ENCODE measurements at regions not wholly inside any gene's neighbourhood (a gene's known extent, or its start where the extent isn't known, plus 50 kb on each side); places are given as distances from the start of the nearest gene placed in this dataset.

- no peak for DNase-seq (ENCODE audit: low read depth, low spot score)
- Histone ChIP-seq H3K27ac (no peak overlapping the region), H3K4me3 (no peak overlapping the region), H3K9ac (ENCODE audit: insufficient read length) (no peak overlapping the region), H3K9me3 (ENCODE audit: low read depth, low read length) (no peaks in the 10 kb centered on the region), H3K36me3 (ENCODE audit: insufficient read depth, low read length) (no peaks in the 10 kb centered on the region)
- TF ChIP-seq FOXP2 (optimal IDR thresholded peaks at IDR 0.05; ENCODE audit: control extremely low read depth, extremely low read length, insufficient read depth) (no peak), POLR2AphosphoS5 (IDR thresholded peaks at IDR 0.05; ENCODE audit: borderline replicate concordance, low read depth, low read length) (no peak), EZH2 (IDR thresholded peaks at IDR 0.05) (no peak)
Measured at GRCh38 chr12:97616946-97617345, 154.3 kb downstream of the RMST start.

GRCh38 chr12:97628962-97629361 lies 166.4 kb downstream of the RMST start:
- no peak for TF ChIP-seq FOXP2 (optimal IDR thresholded peaks at IDR 0.05; ENCODE audit: control extremely low read depth, extremely low read length, insufficient read depth)

GRCh38 chr12:97629382-97629781 lies 166.8 kb downstream of the RMST start:
- H3K36me3 ChIP-seq (ENCODE audit: insufficient read depth, low read length): no peaks in the 10 kb centered on the region
- TF ChIP-seq FOXP2 (optimal IDR thresholded peaks at IDR 0.05; ENCODE audit: control extremely low read depth, extremely low read length, insufficient read depth) (no peak), EZH2 (IDR thresholded peaks at IDR 0.05) (no peak), POLR2AphosphoS5 (IDR thresholded peaks at IDR 0.05; ENCODE audit: borderline replicate concordance, low read depth, low read length) (no peak)
- no peak overlapping the region for H3K9ac ChIP-seq (ENCODE audit: insufficient read length)
- no peak overlapping the region for H3K4me3 ChIP-seq
- H3K9me3 ChIP-seq (ENCODE audit: low read depth, low read length): no peaks in the 10 kb centered on the region
- no peak for DNase-seq (ENCODE audit: low read depth, low spot score)
- H3K27ac ChIP-seq: no peak overlapping the region

More at GRCh38 chr12:97628962-97629361, 166.4 kb downstream of the RMST start:
- H3K9me3 ChIP-seq (ENCODE audit: low read depth, low read length): no peaks in the 10 kb centered on the region
- no peak overlapping the region for H3K4me3 ChIP-seq
- DNase-seq (ENCODE audit: low read depth, low spot score): no peak
- H3K36me3 ChIP-seq (ENCODE audit: insufficient read depth, low read length): no peaks in the 10 kb centered on the region
- H3K27ac ChIP-seq: no peak overlapping the region
- no peak overlapping the region for H3K9ac ChIP-seq (ENCODE audit: insufficient read length)

GRCh38 chr12:97630356-97630755 lies 167.8 kb downstream of the RMST start:
- no peak for TF ChIP-seq POLR2AphosphoS5 (IDR thresholded peaks at IDR 0.05; ENCODE audit: borderline replicate concordance, low read depth, low read length)
- no peak for TF ChIP-seq FOXP2 (optimal IDR thresholded peaks at IDR 0.05; ENCODE audit: control extremely low read depth, extremely low read length, insufficient read depth)
- TF ChIP-seq EZH2 (IDR thresholded peaks at IDR 0.05): no peak
- no peak overlapping the region for H3K27ac ChIP-seq

GRCh38 chr12:97630875-97631274 lies 168.3 kb downstream of the RMST start:
- Histone ChIP-seq H3K9me3 (ENCODE audit: low read depth, low read length) (no peaks in the 10 kb centered on the region), H3K27ac (no peak overlapping the region), H3K36me3 (ENCODE audit: insufficient read depth, low read length) (no peaks in the 10 kb centered on the region), H3K4me3 (no peak overlapping the region), H3K9ac (ENCODE audit: insufficient read length) (no peak overlapping the region)
- TF ChIP-seq POLR2AphosphoS5 (IDR thresholded peaks at IDR 0.05; ENCODE audit: borderline replicate concordance, low read depth, low read length) (no peak), FOXP2 (optimal IDR thresholded peaks at IDR 0.05; ENCODE audit: control extremely low read depth, extremely low read length, insufficient read depth) (no peak), EZH2 (IDR thresholded peaks at IDR 0.05) (no peak)
- DNase-seq (ENCODE audit: low read depth, low spot score): no peak

More at GRCh38 chr12:97630356-97630755, 167.8 kb downstream of the RMST start:
- no peaks in the 10 kb centered on the region for H3K9me3 ChIP-seq (ENCODE audit: low read depth, low read length)
- H3K9ac ChIP-seq (ENCODE audit: insufficient read length): no peak overlapping the region
- DNase-seq (ENCODE audit: low read depth, low spot score): no peak
- no peaks in the 10 kb centered on the region for H3K36me3 ChIP-seq (ENCODE audit: insufficient read depth, low read length)
- no peak overlapping the region for H3K4me3 ChIP-seq

GRCh38 chr12:97637770-97638169 lies 175.2 kb downstream of the RMST start:
- H3K9ac ChIP-seq (ENCODE audit: insufficient read length): no peak overlapping the region
- H3K4me3 ChIP-seq: no peak overlapping the region
- DNase-seq (ENCODE audit: low read depth, low spot score): no peak
- no peak overlapping the region for H3K27ac ChIP-seq
- no peaks in the 10 kb centered on the region for H3K36me3 ChIP-seq (ENCODE audit: insufficient read depth, low read length)
- TF ChIP-seq EZH2 (IDR thresholded peaks at IDR 0.05): no peak
- TF ChIP-seq POLR2AphosphoS5 (IDR thresholded peaks at IDR 0.05; ENCODE audit: borderline replicate concordance, low read depth, low read length): no peak
- no peak for TF ChIP-seq FOXP2 (optimal IDR thresholded peaks at IDR 0.05; ENCODE audit: control extremely low read depth, extremely low read length, insufficient read depth)
- no peaks in the 10 kb centered on the region for H3K9me3 ChIP-seq (ENCODE audit: low read depth, low read length)

- Histone ChIP-seq H3K36me3 (ENCODE audit: insufficient read depth, low read length) (no peaks in the 10 kb centered on the region), H3K27ac (no peak overlapping the region), H3K9ac (ENCODE audit: insufficient read length) (no peak overlapping the region), H3K4me3 (no peak overlapping the region), H3K9me3 (ENCODE audit: low read depth, low read length) (no peaks in the 10 kb centered on the region)
- TF ChIP-seq EZH2 (IDR thresholded peaks at IDR 0.05) (no peak), POLR2AphosphoS5 (IDR thresholded peaks at IDR 0.05; ENCODE audit: borderline replicate concordance, low read depth, low read length) (no peak), FOXP2 (optimal IDR thresholded peaks at IDR 0.05; ENCODE audit: control extremely low read depth, extremely low read length, insufficient read depth) (no peak)
- DNase-seq (ENCODE audit: low read depth, low spot score): no peak
Measured at GRCh38 chr12:97638739-97639138, 176.1 kb downstream of the RMST start.

GRCh38 chr12:97639702-97640101 lies 177.1 kb downstream of the RMST start:
- Histone ChIP-seq H3K9me3 (ENCODE audit: low read depth, low read length) (no peaks in the 10 kb centered on the region), H3K27ac (no peak overlapping the region), H3K36me3 (ENCODE audit: insufficient read depth, low read length) (no peaks in the 10 kb centered on the region), H3K4me3 (no peak overlapping the region), H3K9ac (ENCODE audit: insufficient read length) (no peak overlapping the region)
- no peak for DNase-seq (ENCODE audit: low read depth, low spot score)
- TF ChIP-seq POLR2AphosphoS5 (IDR thresholded peaks at IDR 0.05; ENCODE audit: borderline replicate concordance, low read depth, low read length) (no peak), EZH2 (IDR thresholded peaks at IDR 0.05) (no peak), FOXP2 (optimal IDR thresholded peaks at IDR 0.05; ENCODE audit: control extremely low read depth, extremely low read length, insufficient read depth) (no peak)

- H3K9me3 ChIP-seq (ENCODE audit: low read depth, low read length): no peaks in the 10 kb centered on the region
- H3K36me3 ChIP-seq (ENCODE audit: insufficient read depth, low read length): no peaks in the 10 kb centered on the region
- H3K27ac ChIP-seq: no peak overlapping the region
- DNase-seq (ENCODE audit: low read depth, low spot score): no peak
- H3K9ac ChIP-seq (ENCODE audit: insufficient read length): no peak overlapping the region
- TF ChIP-seq POLR2AphosphoS5 (IDR thresholded peaks at IDR 0.05; ENCODE audit: borderline replicate concordance, low read depth, low read length) (no peak), EZH2 (IDR thresholded peaks at IDR 0.05) (no peak), FOXP2 (optimal IDR thresholded peaks at IDR 0.05; ENCODE audit: control extremely low read depth, extremely low read length, insufficient read depth) (no peak)
- H3K4me3 ChIP-seq: no peak overlapping the region
Measured at GRCh38 chr12:97640826-97641225, 178.2 kb downstream of the RMST start.

All from SK-N-MC (cell line).